GM12891 (cell line): ENCODE measurements at regions not wholly inside any gene's neighbourhood (a gene's known extent, or its start where the extent isn't known, plus 50 kb on each side); places are given as distances from the start of the nearest gene placed in this dataset.

ENCODE experiments used
- POLR2A ChIP-seq: IDR thresholded peaks from 2 replicates; pipeline ENCODE4 v1.6.1; 2011; ENCODE audit warnings: low read depth, low read length, control low read depth
- TAF1 ChIP-seq: IDR thresholded peaks from 2 replicates; pipeline ENCODE4 v1.6.1; 2011; ENCODE audit warnings: low read depth, low read length, control low read depth

DNA sequence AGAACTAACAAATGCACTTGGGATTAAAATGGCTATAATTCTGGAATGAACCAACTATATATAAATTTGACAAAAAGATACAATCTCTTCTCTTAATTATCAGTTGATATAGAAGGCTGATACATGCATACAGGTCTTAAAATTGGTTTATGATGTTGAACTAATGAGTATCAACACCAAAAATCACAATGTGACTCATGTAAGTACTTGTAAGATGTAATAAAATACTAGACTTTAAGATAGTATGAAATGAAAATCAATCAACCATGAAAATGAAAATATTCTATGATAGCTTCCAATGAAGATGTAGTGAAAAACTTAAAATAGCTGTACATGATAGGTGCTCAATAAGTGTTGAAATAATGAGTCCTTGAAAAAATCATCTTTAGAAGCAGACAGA lies 116.6 kb upstream of the SOX5 start:
- no peak for TF ChIP-seq POLR2A
- TF ChIP-seq TAF1: no peak
